Transverse colon (tissue), 4 donors: ENCODE measurements at regions not wholly inside any gene's neighbourhood (a gene's known extent, or its start where the extent isn't known, plus 50 kb on each side); places are given as distances from the start of the nearest gene placed in this dataset.

Experiments
- EP300 ChIP-seq: sonication (generic); formaldehyde crosslinking; IDR thresholded peaks from one replicate; pipeline ENCODE4 v1.6.1; 2017; ENCODE audit warnings: antibody characterized with exemption, low read depth
- POLR2A ChIP-seq: fragments of 450-650 bp; IDR thresholded peaks from one replicate; pipeline ENCODE4 v1.6.1; 2016; ENCODE audit warnings: antibody characterized with exemption, mild to moderate bottlenecking, moderate library complexity
- POLR2AphosphoS5 ChIP-seq, 3 donors: sonication (generic); formaldehyde crosslinking; IDR thresholded peaks; one replicate each; pipeline ENCODE4 v1.6.1; 2016; ENCODE audit warnings: antibody characterized with exemption in 3 of 3
- TF ChIP-seq, protein P1 (sequence below), 5 experiments: fragments of 200-600 bp in 3 of 5; fragments of 450-650 bp in 2 of 5; sonication (generic) in 3 of 5; IDR thresholded peaks; 1 replicate in 2 of 5; 2 replicates in 3 of 5; pipeline ENCODE4 v1.5.1; 2016 to 2017; ENCODE audit warnings: antibody characterized with exemption in 5 of 5, inconsistent platforms in 3 of 5, mild to moderate bottlenecking in 2 of 5, moderate library complexity in 1 of 5

DNA sequence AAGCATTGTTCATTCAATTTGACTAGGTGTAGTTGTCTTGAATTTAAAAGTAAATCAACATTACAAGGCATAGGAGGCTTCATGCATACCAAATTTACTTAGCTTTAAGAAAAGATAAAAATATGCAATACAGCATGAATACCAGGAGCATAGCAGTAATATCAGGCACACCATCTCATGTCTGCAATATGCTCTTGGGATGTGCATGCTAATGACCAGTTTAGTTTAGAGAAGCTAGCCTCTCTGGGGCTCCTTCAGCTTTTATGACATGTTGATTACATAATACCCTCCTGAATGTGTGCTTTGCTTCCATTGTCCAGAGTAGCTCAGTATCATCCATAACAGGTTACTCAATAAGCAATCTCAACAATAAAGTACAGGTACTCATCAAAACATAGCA is 497.2 kb downstream of the FLRT2 start:
- TF ChIP-seq, protein P1, sequence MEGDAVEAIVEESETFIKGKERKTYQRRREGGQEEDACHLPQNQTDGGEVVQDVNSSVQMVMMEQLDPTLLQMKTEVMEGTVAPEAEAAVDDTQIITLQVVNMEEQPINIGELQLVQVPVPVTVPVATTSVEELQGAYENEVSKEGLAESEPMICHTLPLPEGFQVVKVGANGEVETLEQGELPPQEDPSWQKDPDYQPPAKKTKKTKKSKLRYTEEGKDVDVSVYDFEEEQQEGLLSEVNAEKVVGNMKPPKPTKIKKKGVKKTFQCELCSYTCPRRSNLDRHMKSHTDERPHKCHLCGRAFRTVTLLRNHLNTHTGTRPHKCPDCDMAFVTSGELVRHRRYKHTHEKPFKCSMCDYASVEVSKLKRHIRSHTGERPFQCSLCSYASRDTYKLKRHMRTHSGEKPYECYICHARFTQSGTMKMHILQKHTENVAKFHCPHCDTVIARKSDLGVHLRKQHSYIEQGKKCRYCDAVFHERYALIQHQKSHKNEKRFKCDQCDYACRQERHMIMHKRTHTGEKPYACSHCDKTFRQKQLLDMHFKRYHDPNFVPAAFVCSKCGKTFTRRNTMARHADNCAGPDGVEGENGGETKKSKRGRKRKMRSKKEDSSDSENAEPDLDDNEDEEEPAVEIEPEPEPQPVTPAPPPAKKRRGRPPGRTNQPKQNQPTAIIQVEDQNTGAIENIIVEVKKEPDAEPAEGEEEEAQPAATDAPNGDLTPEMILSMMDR (IDR thresholded peaks at IDR 0.05) = no peak
- TF ChIP-seq POLR2A (no peak), POLR2AphosphoS5 (IDR thresholded peaks at IDR 0.05) (no peak), EP300 (no peak)
